ENCODE measurements at regions not wholly inside any gene's neighbourhood (a gene's known extent, or its start where the extent isn't known, plus 50 kb on each side); places are given as distances from the start of the nearest gene placed in this dataset.

DNA sequence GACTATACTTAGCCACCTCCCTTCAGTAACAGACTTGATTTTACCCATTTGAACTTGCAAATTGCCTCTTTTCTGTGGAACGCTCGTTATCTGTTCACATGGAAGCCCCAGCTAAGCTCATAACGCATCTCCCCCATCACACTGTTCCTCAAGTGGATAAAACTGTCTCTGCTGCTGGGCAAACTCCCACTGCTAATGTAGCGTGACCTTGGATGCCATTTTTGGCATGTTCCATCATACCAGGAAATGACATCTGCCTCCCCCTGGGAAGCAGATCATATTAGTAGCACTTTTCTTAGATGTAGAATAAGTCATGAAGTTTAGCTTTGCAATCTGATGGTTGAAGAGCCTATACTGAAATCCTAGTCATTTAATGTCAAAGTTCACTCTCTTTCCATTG is 528.7 kb upstream of the PLXNA2 start:
- H3K36me3 Mint-ChIP-seq (ENCODE audit: low read depth): no peaks in the 10 kb centered on the region
- ATAC-seq (ENCODE audit: poor library complexity) (no peak), DNase-seq (no peak)
- H3K36me3 ChIP-seq (ENCODE audit: insufficient read depth, low read length): no peaks in the 10 kb centered on the region
- TF ChIP-seq, protein P1, sequence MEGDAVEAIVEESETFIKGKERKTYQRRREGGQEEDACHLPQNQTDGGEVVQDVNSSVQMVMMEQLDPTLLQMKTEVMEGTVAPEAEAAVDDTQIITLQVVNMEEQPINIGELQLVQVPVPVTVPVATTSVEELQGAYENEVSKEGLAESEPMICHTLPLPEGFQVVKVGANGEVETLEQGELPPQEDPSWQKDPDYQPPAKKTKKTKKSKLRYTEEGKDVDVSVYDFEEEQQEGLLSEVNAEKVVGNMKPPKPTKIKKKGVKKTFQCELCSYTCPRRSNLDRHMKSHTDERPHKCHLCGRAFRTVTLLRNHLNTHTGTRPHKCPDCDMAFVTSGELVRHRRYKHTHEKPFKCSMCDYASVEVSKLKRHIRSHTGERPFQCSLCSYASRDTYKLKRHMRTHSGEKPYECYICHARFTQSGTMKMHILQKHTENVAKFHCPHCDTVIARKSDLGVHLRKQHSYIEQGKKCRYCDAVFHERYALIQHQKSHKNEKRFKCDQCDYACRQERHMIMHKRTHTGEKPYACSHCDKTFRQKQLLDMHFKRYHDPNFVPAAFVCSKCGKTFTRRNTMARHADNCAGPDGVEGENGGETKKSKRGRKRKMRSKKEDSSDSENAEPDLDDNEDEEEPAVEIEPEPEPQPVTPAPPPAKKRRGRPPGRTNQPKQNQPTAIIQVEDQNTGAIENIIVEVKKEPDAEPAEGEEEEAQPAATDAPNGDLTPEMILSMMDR (IDR thresholded peaks at IDR 0.05): no peak
- H3K4me3 Mint-ChIP-seq: no peak overlapping the region
- no peaks in the 10 kb centered on the region for H3K27me3 ChIP-seq (ENCODE audit: control insufficient read depth in 1 of 2, insufficient read depth in 2 of 2, low read length in 2 of 2)
- H3K4me1 Mint-ChIP-seq (ENCODE audit: low read depth): no peaks in the 10 kb centered on the region
- POLR2A ChIA-PET: no interaction called here
- no peaks in the 10 kb centered on the region for H3K9me3 ChIP-seq (ENCODE audit: control insufficient read depth in 1 of 2, insufficient read depth in 1 of 2, low read length in 2 of 2)
- H3K27me3 Mint-ChIP-seq: peaks cover 4% of the 10 kb centered on the region
- no peak overlapping the region for H3K4me3 ChIP-seq (ENCODE audit: low read length)
- no peak overlapping the region for H3K27ac ChIP-seq (ENCODE audit: low read depth in 1 of 2, low read length in 2 of 2)
- intact Hi-C loops (cut with DNase I, micrococcal nuclease): no loop called here
- no peaks in the 10 kb centered on the region for H3K4me1 ChIP-seq (ENCODE audit: insufficient read depth, low read length)
- CTCF ChIA-PET: no interaction called here
- no peak overlapping the region for H3K27ac Mint-ChIP-seq
- H3K9me3 Mint-ChIP-seq: no peaks in the 10 kb centered on the region

DNA sequence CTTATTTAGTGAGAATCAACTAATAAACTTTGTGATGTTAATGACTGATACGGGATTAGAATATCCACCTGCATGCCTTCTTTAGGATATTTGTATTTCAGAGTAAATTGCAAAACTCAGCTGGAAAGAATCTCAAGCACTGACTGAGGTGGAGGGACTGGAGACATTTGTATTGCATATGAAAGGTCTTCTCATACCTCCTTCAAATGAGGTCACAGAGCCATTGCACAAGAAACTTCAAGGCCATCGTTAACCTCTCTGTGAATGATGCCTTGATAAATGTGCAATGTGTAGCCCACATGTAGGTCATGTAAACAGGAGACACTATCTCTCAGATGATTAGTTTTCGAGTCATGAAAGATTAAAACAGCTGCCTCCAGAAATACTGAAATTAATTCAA is 531.7 kb upstream of the PLXNA2 start:
- H3K9me3 ChIP-seq (ENCODE audit: control insufficient read depth in 1 of 2, insufficient read depth in 1 of 2, low read length in 2 of 2): no peaks in the 10 kb centered on the region
- Mint-ChIP-seq H3K27me3 (peaks cover 4% of the 10 kb centered on the region), H3K36me3 (ENCODE audit: low read depth) (no peaks in the 10 kb centered on the region), H3K27ac (no peak overlapping the region), H3K4me3 (no peak overlapping the region), H3K4me1 (ENCODE audit: low read depth) (no peaks in the 10 kb centered on the region), H3K9me3 (no peaks in the 10 kb centered on the region)
- H3K36me3 ChIP-seq (ENCODE audit: insufficient read depth, low read length): no peaks in the 10 kb centered on the region
- no peak overlapping the region for H3K4me3 ChIP-seq (ENCODE audit: low read length)
- no peaks in the 10 kb centered on the region for H3K27me3 ChIP-seq (ENCODE audit: control insufficient read depth in 1 of 2, insufficient read depth in 2 of 2, low read length in 2 of 2)
- no peak for ATAC-seq (ENCODE audit: poor library complexity)
- CTCF ChIA-PET: no interaction called here
- no peak overlapping the region for H3K27ac ChIP-seq (ENCODE audit: low read depth in 1 of 2, low read length in 2 of 2)
- no peaks in the 10 kb centered on the region for H3K4me1 ChIP-seq (ENCODE audit: insufficient read depth, low read length)
- TF ChIP-seq, protein P1 (IDR thresholded peaks at IDR 0.05): no peak
- no peak for DNase-seq
- POLR2A ChIA-PET: no interaction called here
- intact Hi-C loops (cut with DNase I, micrococcal nuclease): no loop called here

DNA sequence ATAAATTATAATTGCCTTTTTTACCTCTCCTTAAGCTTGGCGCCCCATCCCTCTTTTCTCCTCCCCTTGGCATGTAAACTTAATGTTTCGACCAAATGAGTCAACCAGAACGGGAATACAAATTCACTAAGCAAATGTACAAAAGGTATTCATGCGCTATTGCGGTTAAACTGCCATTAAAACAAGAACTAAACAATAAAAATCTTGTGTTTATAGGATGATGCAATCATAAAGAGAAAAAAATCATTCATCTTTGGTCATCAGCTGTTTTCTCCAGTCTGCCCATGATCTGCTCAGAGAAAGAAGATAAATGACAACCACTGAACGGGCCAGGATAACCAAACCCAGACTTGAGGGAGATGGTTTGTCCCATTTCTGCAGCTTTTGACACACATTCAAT is 534.2 kb upstream of the PLXNA2 start:
- no peak for DNase-seq
- H3K27ac Mint-ChIP-seq: no peak overlapping the region

More for the DNA sequence above, 534.2 kb upstream of the PLXNA2 start:
- H3K4me1 Mint-ChIP-seq (ENCODE audit: low read depth): no peaks in the 10 kb centered on the region
- ChIA-PET POLR2A (no interaction called here), CTCF (no interaction called here)
- no peaks in the 10 kb centered on the region for H3K27me3 Mint-ChIP-seq
- TF ChIP-seq, protein P1 (IDR thresholded peaks at IDR 0.05): no peak
- Histone ChIP-seq H3K9me3 (ENCODE audit: control insufficient read depth in 1 of 2, insufficient read depth in 1 of 2, low read length in 2 of 2) (no peaks in the 10 kb centered on the region), H3K27ac (ENCODE audit: low read depth in 1 of 2, low read length in 2 of 2) (no peak overlapping the region), H3K4me3 (ENCODE audit: low read length) (no peak overlapping the region), H3K36me3 (ENCODE audit: insufficient read depth, low read length) (no peaks in the 10 kb centered on the region), H3K27me3 (ENCODE audit: control insufficient read depth in 1 of 2, insufficient read depth in 2 of 2, low read length in 2 of 2) (no peaks in the 10 kb centered on the region), H3K4me1 (ENCODE audit: insufficient read depth, low read length) (no peaks in the 10 kb centered on the region)
- no peaks in the 10 kb centered on the region for H3K36me3 Mint-ChIP-seq (ENCODE audit: low read depth)
- no peak overlapping the region for H3K4me3 Mint-ChIP-seq
- intact Hi-C loops (cut with DNase I, micrococcal nuclease): no loop called here
- ATAC-seq (ENCODE audit: poor library complexity): no peak
- H3K9me3 Mint-ChIP-seq: no peaks in the 10 kb centered on the region
